Activated T-cell treated with anti-CD3 and anti-CD28 coated beads, Interleukin-2, amount 50 U/mL, for 72 hours (primary cell): ENCODE measurements at regions not wholly inside any gene's neighbourhood (a gene's known extent, or its start where the extent isn't known, plus 50 kb on each side); places are given as distances from the start of the nearest gene placed in this dataset.
A peak's percentile ranks its signal among the peaks of the same experiment; 100 is the strongest.

Experiments used
- ATAC-seq, 2 donors: fragments of 150-1000 bp; cut with Tn5 transposase; replicated peaks in 1 of 2; 2 replicates each; pipeline ENCODE4 v1.10.0; 2021; ENCODE audit warnings: moderate library complexity in 2 of 2, mild to moderate bottlenecking in 1 of 2
- DNase-seq, 2 donors: peaks; one replicate each; pipeline ENCODE4 v3.0.0; 2021 to 2022; ENCODE audit warnings: mixed read lengths in 1 of 2
- H3K27ac Mint-ChIP-seq: one replicate; pipeline ENCODE4 v1.8.0; 2022; ENCODE audit warnings: mild to moderate bottlenecking, moderate library complexity, mixed read lengths
- H3K27me3 Mint-ChIP-seq: one replicate; pipeline ENCODE4 v1.8.0; 2022; ENCODE audit warnings: low read depth, mixed read lengths
- H3K36me3 Mint-ChIP-seq, 2 donors: one replicate each; pipeline ENCODE4 v1.8.0; 2022; ENCODE audit warnings: mixed read lengths in 2 of 2, mild to moderate bottlenecking in 1 of 2; ENCODE audit not compliant: insufficient read depth in 2 of 2
- H3K4me1 Mint-ChIP-seq: one replicate; pipeline ENCODE4 v1.8.0; 2022; ENCODE audit warnings: low read depth, mixed read lengths
- H3K4me3 Mint-ChIP-seq, 2 donors: one replicate each; pipeline ENCODE4 v1.8.0; 2022; ENCODE audit warnings: mild to moderate bottlenecking in 2 of 2, mixed read lengths in 2 of 2, moderate library complexity in 2 of 2
- H3K9me3 Mint-ChIP-seq, 2 donors: one replicate each; pipeline ENCODE4 v1.8.0; 2022; ENCODE audit warnings: mixed read lengths in 2 of 2

DNA sequence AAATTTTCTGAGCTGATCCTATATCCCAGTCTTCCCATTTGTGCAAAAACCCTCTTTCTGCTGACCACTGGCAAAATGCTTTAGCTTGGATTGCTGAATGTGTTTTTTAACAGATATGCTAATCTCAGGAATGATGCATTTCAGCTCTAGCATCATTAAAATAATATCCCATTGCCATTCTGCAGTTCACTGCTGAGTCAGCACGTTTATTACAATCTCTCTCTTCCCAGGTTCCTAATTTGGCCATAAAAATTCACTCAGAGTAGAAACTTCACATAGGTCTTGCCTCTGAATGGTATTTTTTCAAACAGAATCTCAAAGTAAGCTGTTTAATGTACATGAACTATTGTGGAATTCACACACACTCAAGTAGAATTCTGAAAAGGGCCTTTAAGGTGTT is 509.6 kb upstream of the SUCLG2 start:
- DNase-seq (no peak), ATAC-seq (no peak)
- Mint-ChIP-seq H3K4me1 (no peaks in the 10 kb centered on the region), H3K36me3 (no peaks in the 10 kb centered on the region), H3K9me3 (no peaks in the 10 kb centered on the region), H3K27me3 (no peaks in the 10 kb centered on the region), H3K27ac (no peak overlapping the region), H3K4me3 (no peak overlapping the region)

DNA sequence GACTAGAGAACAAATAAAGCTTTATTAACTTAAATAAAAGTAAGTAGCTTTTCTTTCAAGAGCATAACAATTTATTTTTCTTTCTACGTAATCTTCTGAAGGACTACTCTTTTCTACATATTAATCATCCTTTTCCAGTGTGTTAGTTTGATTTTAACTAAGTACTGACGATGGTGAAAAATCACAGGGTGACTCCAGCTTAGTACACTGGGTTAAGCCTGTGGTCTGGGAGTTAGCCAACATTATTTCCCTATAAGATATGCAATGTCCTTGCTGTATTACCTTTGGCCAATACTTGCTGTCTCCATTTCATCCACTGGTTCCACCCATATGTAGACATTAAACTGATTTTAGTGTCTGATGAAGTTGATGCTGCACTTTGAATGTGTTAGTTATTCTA is 508.6 kb upstream of the SUCLG2 start:
- Mint-ChIP-seq H3K27me3 (no peaks in the 10 kb centered on the region), H3K27ac (no peak overlapping the region), H3K4me1 (no peaks in the 10 kb centered on the region), H3K9me3 (no peaks in the 10 kb centered on the region), H3K36me3 (no peaks in the 10 kb centered on the region), H3K4me3 (no peak overlapping the region)
- DNase-seq (no peak), ATAC-seq (no peak)

DNA sequence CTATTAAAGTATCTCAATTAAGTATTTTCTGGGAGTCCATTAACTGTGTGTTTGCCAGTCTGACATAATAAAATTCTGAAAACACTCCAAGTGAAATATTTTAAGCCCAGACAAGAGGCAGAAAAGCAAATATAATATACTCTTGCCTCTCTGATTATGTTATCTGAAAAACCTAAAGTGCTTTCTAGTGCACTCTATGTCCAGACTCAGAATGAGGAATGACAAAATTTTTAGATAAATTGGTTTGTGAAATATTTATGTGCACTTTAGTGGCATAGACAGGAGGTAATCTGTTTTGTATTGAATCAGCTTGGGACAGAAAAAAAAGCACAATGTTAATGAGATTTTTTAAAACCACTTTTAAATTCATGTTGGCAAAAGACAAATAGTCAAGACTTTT is 508.2 kb upstream of the SUCLG2 start:
- Mint-ChIP-seq H3K4me1 (no peaks in the 10 kb centered on the region), H3K27ac (no peak overlapping the region), H3K4me3 (no peak overlapping the region), H3K27me3 (no peaks in the 10 kb centered on the region), H3K36me3 (no peaks in the 10 kb centered on the region), H3K9me3 (no peaks in the 10 kb centered on the region)
- no peak for ATAC-seq
- no peak for DNase-seq

DNA sequence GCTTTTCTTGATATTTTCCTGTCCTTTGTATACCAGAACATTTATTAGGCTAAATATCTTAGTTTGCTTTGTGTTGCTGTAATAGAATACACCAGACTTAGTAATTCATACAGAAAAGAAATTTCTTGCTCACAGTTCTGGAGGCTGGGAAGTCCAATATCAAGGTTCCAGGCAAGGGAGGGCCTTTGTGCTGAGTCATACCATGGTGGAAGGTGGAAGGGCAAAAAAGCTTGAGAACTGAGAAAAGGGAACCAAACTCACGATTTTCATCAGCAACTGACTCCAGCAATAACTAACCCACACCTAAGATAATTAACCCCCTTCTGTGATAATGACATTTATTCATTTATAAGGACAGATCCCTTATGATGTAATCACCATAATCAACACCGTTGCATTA is 496.9 kb upstream of the SUCLG2 start:
- Mint-ChIP-seq H3K4me3 (no peak overlapping the region), H3K9me3 (no peaks in the 10 kb centered on the region), H3K36me3 (no peaks in the 10 kb centered on the region), H3K27me3 (no peaks in the 10 kb centered on the region), H3K4me1 (no peaks in the 10 kb centered on the region), H3K27ac (no peak overlapping the region)
- DNase-seq (no peak), ATAC-seq (no peak)

DNA sequence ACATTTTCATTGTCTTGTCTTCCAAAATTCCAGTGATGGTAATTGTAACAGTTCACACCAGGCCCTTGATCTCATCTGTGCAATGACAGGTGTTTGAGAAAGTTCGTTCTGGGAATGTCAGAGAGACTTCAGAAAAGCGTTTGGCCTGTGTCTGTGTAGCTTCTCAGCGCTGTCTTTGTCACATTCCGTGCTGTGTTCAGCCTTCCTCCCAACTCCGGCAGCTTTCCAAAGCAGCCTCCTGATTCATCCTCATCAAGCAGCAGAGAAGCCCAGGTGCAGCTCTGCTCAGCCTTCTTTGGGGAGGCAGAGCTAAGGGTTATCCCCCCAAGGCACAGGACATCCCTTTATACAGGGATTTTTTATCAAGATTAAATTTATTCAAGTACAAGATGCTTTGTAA is 494.0 kb upstream of the SUCLG2 start:
- H3K27ac Mint-ChIP-seq: no peak overlapping the region
- no peak for DNase-seq
- peaks cover 0 to 1% of the 10 kb centered on the region in 2 donors for H3K9me3 Mint-ChIP-seq
- H3K4me1 Mint-ChIP-seq: no peaks in the 10 kb centered on the region
- no peak for ATAC-seq
- H3K36me3 Mint-ChIP-seq: no peaks in the 10 kb centered on the region
- H3K27me3 Mint-ChIP-seq: no peaks in the 10 kb centered on the region
- no peak overlapping the region for H3K4me3 Mint-ChIP-seq

DNA sequence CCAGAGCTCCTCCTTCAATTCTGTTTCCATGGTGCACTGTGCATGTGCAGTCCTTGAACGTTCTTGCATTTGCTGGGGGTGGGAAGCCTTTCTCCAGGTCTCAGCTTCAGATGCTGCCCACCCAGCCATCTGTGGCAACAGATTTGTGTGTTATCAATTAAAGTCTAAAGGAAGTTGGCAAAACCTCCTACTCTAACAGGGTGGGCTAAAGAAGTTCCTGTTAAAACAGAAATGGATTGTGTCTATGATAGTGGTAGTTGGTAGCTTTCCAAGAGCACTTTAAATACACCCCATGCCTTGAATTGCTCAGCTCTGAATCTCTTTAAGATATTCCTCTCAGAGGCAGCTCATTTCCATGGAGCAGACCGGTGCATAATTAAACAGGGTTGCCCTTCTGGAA is 488.0 kb upstream of the SUCLG2 start:
- DNase-seq (no peak), ATAC-seq (no peak)
- no peak overlapping the region for H3K27ac Mint-ChIP-seq
- peaks cover 0 to 1% of the 10 kb centered on the region in 2 donors for H3K9me3 Mint-ChIP-seq
- H3K4me3 Mint-ChIP-seq: no peak overlapping the region
- H3K4me1 Mint-ChIP-seq: no peaks in the 10 kb centered on the region
- H3K27me3 Mint-ChIP-seq: no peaks in the 10 kb centered on the region
- no peaks in the 10 kb centered on the region for H3K36me3 Mint-ChIP-seq

DNA sequence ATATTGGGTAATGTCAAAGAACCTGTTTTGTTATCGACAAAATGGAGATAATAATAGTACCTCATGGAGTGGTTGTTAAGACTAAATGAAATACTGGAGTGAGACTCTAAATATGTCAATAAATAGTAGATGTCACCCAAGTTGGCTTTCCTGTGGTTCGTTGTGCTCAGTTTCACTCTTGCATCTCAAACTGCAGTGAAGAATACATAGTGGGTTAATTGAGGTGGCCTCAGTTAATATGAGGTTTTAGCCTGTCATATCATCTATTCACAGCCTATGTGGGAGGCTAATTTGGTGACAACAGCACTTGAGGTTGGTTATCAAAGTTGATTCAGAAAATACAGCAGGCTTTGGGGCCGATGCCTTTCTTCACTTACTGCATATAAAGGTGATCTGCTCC is 485.5 kb upstream of the SUCLG2 start:
- no peak overlapping the region for H3K27ac Mint-ChIP-seq
- H3K4me1 Mint-ChIP-seq: no peaks in the 10 kb centered on the region
- DNase-seq (no peak), ATAC-seq (no peak)
- no peak overlapping the region for H3K4me3 Mint-ChIP-seq
- H3K36me3 Mint-ChIP-seq: no peaks in the 10 kb centered on the region
- H3K9me3 Mint-ChIP-seq: no peaks in the 10 kb centered on the region
- no peaks in the 10 kb centered on the region for H3K27me3 Mint-ChIP-seq

DNA sequence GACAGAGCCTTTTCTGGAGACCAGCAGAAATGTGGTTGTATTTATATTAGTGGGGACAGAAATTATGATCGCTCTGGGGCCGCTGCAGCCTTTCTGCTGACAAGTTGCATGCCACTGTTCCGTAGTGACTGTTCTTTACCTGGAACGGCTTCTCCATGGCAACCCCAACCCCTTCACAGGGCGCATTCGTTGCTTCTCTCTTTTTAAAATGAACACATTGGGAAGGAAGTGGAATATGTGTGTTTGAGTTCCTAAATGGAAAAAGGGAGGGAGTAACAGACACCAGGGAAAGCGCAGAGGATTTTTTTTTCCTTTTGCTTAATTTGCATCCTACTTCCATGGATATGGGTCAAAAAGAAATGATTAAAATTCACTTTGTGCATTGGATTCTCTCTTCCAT is 482.0 kb upstream of the SUCLG2 start:
- Mint-ChIP-seq H3K4me1 (no peaks in the 10 kb centered on the region), H3K27me3 (no peaks in the 10 kb centered on the region), H3K27ac (no peak overlapping the region), H3K4me3 (no peak overlapping the region), H3K36me3 (peaks cover 1 to 2% of the 10 kb centered on the region in 2 donors), H3K9me3 (peaks cover 2 to 3% of the 10 kb centered on the region in 2 donors)
- no peak for ATAC-seq
- DNase-seq: no peak

DNA sequence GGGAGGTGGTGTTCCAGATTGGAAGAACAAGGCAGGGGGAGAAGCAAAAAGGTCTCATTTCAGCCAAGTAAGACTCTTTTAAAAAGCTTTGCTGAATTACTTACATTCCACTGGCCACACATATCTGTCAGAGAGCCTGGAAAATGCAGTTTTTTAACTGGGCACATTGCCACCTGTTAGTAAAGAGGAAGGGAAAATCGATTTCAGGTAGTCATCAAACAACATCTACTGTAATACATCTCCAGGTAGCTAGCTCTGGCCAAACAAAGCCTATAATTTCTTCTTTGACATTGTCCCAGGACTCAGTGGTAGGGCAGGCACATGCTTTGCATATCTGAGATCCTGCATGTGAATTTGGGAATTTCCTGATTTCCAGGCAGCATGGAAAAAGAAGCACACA is 480.7 kb upstream of the SUCLG2 start:
- Mint-ChIP-seq H3K4me1 (no peaks in the 10 kb centered on the region), H3K4me3 (no peak overlapping the region), H3K36me3 (peaks cover 2 to 3% of the 10 kb centered on the region in 2 donors), H3K27me3 (no peaks in the 10 kb centered on the region), H3K9me3 (peaks cover 3 to 5% of the 10 kb centered on the region in 2 donors), H3K27ac (peak overlapping the region; percentile 7)
- no peak for DNase-seq
- ATAC-seq: no peak

DNA sequence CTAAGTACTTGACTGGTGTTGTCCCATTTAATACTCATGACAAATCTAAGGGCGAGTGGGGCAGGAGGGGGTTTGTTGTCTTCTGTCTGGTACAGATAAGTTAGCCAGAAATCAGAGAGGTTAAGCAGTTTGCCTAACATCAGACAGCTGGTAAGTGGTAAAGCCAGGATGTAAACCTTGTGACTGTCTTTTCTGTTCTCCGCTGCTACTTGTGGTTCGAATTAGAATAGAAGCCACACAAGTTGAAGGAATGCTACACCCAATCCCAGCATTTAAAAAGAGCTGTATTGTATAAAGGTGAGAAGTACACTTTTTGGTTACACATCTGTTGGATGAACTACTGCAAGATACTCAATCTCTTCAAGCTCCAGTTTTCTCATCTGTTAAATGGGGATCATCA is 474.7 kb upstream of the SUCLG2 start:
- no peaks in the 10 kb centered on the region for H3K27me3 Mint-ChIP-seq
- H3K4me1 Mint-ChIP-seq: peaks cover 4% of the 10 kb centered on the region
- H3K9me3 Mint-ChIP-seq: peaks cover 6 to 9% of the 10 kb centered on the region in 2 donors
- no peak overlapping the region for H3K4me3 Mint-ChIP-seq
- H3K36me3 Mint-ChIP-seq: peaks cover 2 to 9% of the 10 kb centered on the region in 2 donors
- H3K27ac Mint-ChIP-seq: no peak overlapping the region
- DNase-seq (no peak), ATAC-seq (no peak)

DNA sequence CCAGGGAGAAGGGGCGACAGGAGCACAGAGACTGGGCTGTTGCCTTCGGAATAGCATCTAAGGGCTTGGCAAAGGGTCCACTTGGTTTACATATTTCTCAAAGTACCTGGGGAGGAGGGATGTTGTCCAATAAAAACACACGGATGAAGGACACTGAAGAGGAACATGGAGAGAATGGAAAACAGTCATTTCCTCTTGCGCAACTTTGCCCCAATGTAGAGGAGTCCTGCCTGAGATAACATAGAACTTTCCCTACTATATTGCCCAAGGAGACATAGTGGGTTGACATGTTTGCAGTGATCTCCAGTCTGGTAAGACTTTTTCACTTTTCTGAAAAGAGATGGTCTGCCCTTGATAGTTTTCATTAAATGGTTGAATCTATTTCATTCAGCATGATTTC is 468.8 kb upstream of the SUCLG2 start:
- Mint-ChIP-seq H3K27ac (no peak overlapping the region), H3K4me1 (peaks cover 4% of the 10 kb centered on the region), H3K27me3 (no peaks in the 10 kb centered on the region), H3K4me3 (no peak overlapping the region), H3K9me3 (peaks cover 6 to 10% of the 10 kb centered on the region in 2 donors), H3K36me3 (peaks cover 0 to 5% of the 10 kb centered on the region in 2 donors)
- DNase-seq: no peak
- ATAC-seq: no peak

DNA sequence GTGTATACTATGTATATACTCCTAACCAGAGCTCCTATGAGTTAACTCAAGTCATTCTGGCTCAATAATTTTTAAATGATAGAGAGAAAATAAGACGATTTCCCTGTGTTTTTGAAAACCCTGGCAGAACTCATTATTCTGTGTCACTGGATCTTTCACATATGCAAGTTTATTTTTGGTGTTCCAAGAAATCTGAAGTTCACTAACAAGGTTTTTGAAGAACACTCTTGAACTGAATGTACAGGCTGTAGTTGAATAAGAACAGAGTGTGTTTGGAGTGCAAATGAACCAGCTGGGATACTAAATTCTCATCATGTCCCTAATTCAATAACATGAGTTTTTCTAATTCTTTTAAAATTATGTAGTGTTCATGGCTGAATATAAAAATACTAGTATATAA is 466.9 kb upstream of the SUCLG2 start:
- no peak for DNase-seq
- Mint-ChIP-seq H3K4me1 (peaks cover 4% of the 10 kb centered on the region), H3K4me3 (no peak overlapping the region), H3K36me3 (no peaks in the 10 kb centered on the region), H3K27ac (no peak overlapping the region), H3K27me3 (no peaks in the 10 kb centered on the region), H3K9me3 (peaks cover 3 to 5% of the 10 kb centered on the region in 2 donors)
- ATAC-seq: no peak

DNA sequence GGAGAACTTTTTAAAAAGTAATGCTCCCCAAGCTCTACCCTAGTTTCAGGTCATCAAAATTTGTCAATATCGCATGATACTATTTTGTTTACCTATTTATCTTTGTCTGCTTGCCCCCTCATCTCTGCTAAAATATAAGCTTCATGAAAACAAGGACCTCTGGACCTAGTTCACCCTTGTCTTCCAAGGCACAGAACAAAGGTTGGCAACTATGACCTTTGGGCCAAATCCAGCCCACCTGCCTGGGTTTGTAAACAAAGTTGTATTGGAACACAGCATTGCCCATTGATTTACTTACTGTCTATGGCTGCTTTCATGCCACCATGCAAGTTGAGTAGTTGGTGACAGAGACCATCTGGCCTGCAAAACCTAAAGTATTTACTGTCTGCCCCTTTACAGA is 462.2 kb upstream of the SUCLG2 start:
- H3K27me3 Mint-ChIP-seq: no peaks in the 10 kb centered on the region
- peaks cover 3 to 6% of the 10 kb centered on the region in 2 donors for H3K9me3 Mint-ChIP-seq
- H3K4me3 Mint-ChIP-seq: no peak overlapping the region
- ATAC-seq: no peak
- no peak for DNase-seq
- no peaks in the 10 kb centered on the region for H3K4me1 Mint-ChIP-seq
- no peak overlapping the region for H3K27ac Mint-ChIP-seq
- H3K36me3 Mint-ChIP-seq: no peaks in the 10 kb centered on the region

DNA sequence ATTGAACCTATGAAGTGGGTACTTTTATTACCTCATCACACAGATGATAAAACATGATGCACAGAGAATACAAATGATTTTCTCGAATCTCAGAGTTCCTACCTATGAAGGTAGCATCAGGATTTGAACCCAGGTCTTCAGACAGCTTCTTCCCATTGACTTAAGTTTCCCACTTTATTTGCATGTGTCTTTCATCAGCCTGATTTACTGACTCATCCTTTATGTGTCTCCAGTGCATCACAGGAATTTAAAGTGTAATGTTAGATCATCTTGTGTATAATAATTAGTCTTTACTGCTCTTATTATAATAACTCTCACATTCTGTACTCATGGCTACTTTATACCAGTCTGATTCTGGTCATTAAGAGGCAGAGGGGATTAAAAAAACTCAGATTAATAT is 449.4 kb upstream of the SUCLG2 start:
- no peak for DNase-seq
- ATAC-seq: no peak
- H3K4me3 Mint-ChIP-seq: no peak overlapping the region
- H3K36me3 Mint-ChIP-seq: peaks cover 6% of the 10 kb centered on the region in 2 donors
- H3K4me1 Mint-ChIP-seq: peaks cover 5% of the 10 kb centered on the region
- H3K27ac Mint-ChIP-seq: no peak overlapping the region
- no peaks in the 10 kb centered on the region for H3K27me3 Mint-ChIP-seq
- H3K9me3 Mint-ChIP-seq: peaks cover 0 to 2% of the 10 kb centered on the region in 2 donors
